ENCODE measurements at regions not wholly inside any gene's neighbourhood (a gene's known extent, or its start where the extent isn't known, plus 50 kb on each side); places are given as distances from the start of the nearest gene placed in this dataset.
"Not testable (repeated sequence)": the region's sequence is repeated elsewhere in the genome, so short reads cannot be mapped to it uniquely, and the experiment has no call there.

GRCh38 chr5:53397845-53398244 is 82.6 kb upstream of the FST start:
- no peaks in the 10 kb centered on the region for H3K27me3 ChIP-seq
- H3K4me3 ChIP-seq, result no peak overlapping the region
- peak; percentile 82 for DNase-seq
- peaks cover 2% of the 10 kb centered on the region for H3K9me3 ChIP-seq
- no peaks in the 10 kb centered on the region for H3K36me3 ChIP-seq

GRCh38 chr5:53399926-53400697 is 80.3 kb upstream of the FST start:
- peaks cover 2% of the 10 kb centered on the region for H3K9me3 ChIP-seq
- H3K36me3 ChIP-seq, result no peaks in the 10 kb centered on the region
- no peak for DNase-seq
- no peaks in the 10 kb centered on the region for H3K27me3 ChIP-seq
- H3K4me3 ChIP-seq, result no peak overlapping the region

- DNase-seq, result no peak
- Histone ChIP-seq H3K36me3 (peaks cover 7% of the 10 kb centered on the region), H3K9me3 (peaks cover 14% of the 10 kb centered on the region), H3K4me3 (no peak overlapping the region), H3K27me3 (no peaks in the 10 kb centered on the region)
These were observed 77.1 kb upstream of the FST start for GRCh38 chr5:53403291-53403690.

- Histone ChIP-seq H3K4me3 (no peak overlapping the region), H3K9me3 (peaks cover 14% of the 10 kb centered on the region), H3K36me3 (peaks cover 7% of the 10 kb centered on the region), H3K27me3 (no peaks in the 10 kb centered on the region)
- DNase-seq, result no peak
These were observed 76.7 kb upstream of the FST start for GRCh38 chr5:53403758-53404157.

- H3K4me3 ChIP-seq, result no peak overlapping the region
- H3K9me3 ChIP-seq, result peaks cover 16% of the 10 kb centered on the region
- H3K36me3 ChIP-seq, result peaks cover 7% of the 10 kb centered on the region
- no peak for DNase-seq
- no peaks in the 10 kb centered on the region for H3K27me3 ChIP-seq
These were observed 75.0 kb upstream of the FST start for GRCh38 chr5:53405396-53405795.

- Histone ChIP-seq H3K36me3 (peaks cover 7% of the 10 kb centered on the region), H3K27me3 (no peaks in the 10 kb centered on the region), H3K4me3 (no peak overlapping the region), H3K9me3 (peaks cover 19% of the 10 kb centered on the region)
- DNase-seq, result peak; percentile 66
These were observed 73.7 kb upstream of the FST start for GRCh38 chr5:53406630-53407316.

GRCh38 chr5:53407373-53407772 is 73.1 kb upstream of the FST start:
- H3K9me3 ChIP-seq, result peaks cover 19% of the 10 kb centered on the region
- no peak overlapping the region for H3K4me3 ChIP-seq
- peak; percentile 20 for DNase-seq
- no peaks in the 10 kb centered on the region for H3K27me3 ChIP-seq
- peaks cover 7% of the 10 kb centered on the region for H3K36me3 ChIP-seq

- no peak overlapping the region for H3K4me3 ChIP-seq
- H3K9me3 ChIP-seq, result peaks cover 14% of the 10 kb centered on the region; the same call in 1 of the 2 replicates
- no peak for DNase-seq
- H3K36me3 ChIP-seq, result no peaks in the 10 kb centered on the region
- no peaks in the 10 kb centered on the region for H3K27me3 ChIP-seq
These were observed 69.0 kb upstream of the FST start for GRCh38 chr5:53411388-53411787.

GRCh38 chr5:53412499-53412898 is 67.9 kb upstream of the FST start:
- peaks cover 14% of the 10 kb centered on the region; the same call in 1 of the 2 replicates for H3K9me3 ChIP-seq
- H3K36me3 ChIP-seq, H3K27me3 ChIP-seq, DNase-seq, H3K4me3 ChIP-seq: not testable (repeated sequence)

- Histone ChIP-seq H3K9me3 (0 out of 2 replicates have a peak, but pooled peaks cover 5% of the 10 kb centered on the region), H3K27me3 (no peaks in the 10 kb centered on the region), H3K4me3 (no peak overlapping the region), H3K36me3 (no peaks in the 10 kb centered on the region)
- no peak for DNase-seq
These were observed 64.2 kb upstream of the FST start for GRCh38 chr5:53416144-53416738.

- Histone ChIP-seq H3K36me3 (no peaks in the 10 kb centered on the region), H3K9me3 (0 out of 2 replicates have a peak, but pooled peaks cover 2% of the 10 kb centered on the region), H3K27me3 (no peaks in the 10 kb centered on the region), H3K4me3 (no peak overlapping the region; the same call in 1 of the 2 replicates)
- DNase-seq, result no peak
These were observed 62.0 kb upstream of the FST start for GRCh38 chr5:53418409-53418808.

GRCh38 chr5:53418826-53419658 is 61.4 kb upstream of the FST start:
- 0 out of 2 replicates have a peak, but pooled peaks cover 1% of the 10 kb centered on the region for H3K9me3 ChIP-seq
- no peak overlapping the region; the same call in 1 of the 2 replicates for H3K4me3 ChIP-seq
- no peaks in the 10 kb centered on the region for H3K36me3 ChIP-seq
- DNase-seq, result no peak
- H3K27me3 ChIP-seq, result no peaks in the 10 kb centered on the region

- H3K4me3 ChIP-seq, result no peak overlapping the region
- no peaks in the 10 kb centered on the region for H3K27me3 ChIP-seq
- DNase-seq, result peak; percentile 71
- no peaks in the 10 kb centered on the region for H3K9me3 ChIP-seq
- no peaks in the 10 kb centered on the region for H3K36me3 ChIP-seq
These were observed 57.9 kb upstream of the FST start for GRCh38 chr5:53422539-53422938.

- H3K36me3 ChIP-seq, result no peaks in the 10 kb centered on the region
- no peak overlapping the region for H3K4me3 ChIP-seq
- H3K27me3 ChIP-seq, result no peaks in the 10 kb centered on the region
- DNase-seq, result no peak
- H3K9me3 ChIP-seq, result no peaks in the 10 kb centered on the region
These were observed 56.7 kb upstream of the FST start for GRCh38 chr5:53423724-53424123.

GRCh38 chr5:53424686-53425615 is 55.5 kb upstream of the FST start:
- peak; percentile 42 for DNase-seq
- H3K27me3 ChIP-seq, result no peaks in the 10 kb centered on the region
- no peaks in the 10 kb centered on the region for H3K9me3 ChIP-seq
- H3K36me3 ChIP-seq, result no peaks in the 10 kb centered on the region
- H3K4me3 ChIP-seq, result no peak overlapping the region
